ENCODE measurements at regions not wholly inside any gene's neighbourhood (a gene's known extent, or its start where the extent isn't known, plus 50 kb on each side); places are given as distances from the start of the nearest gene placed in this dataset.
"Not testable (repeated sequence)": the region's sequence is repeated elsewhere in the genome, so short reads cannot be mapped to it uniquely, and the experiment has no call there.

DNA sequence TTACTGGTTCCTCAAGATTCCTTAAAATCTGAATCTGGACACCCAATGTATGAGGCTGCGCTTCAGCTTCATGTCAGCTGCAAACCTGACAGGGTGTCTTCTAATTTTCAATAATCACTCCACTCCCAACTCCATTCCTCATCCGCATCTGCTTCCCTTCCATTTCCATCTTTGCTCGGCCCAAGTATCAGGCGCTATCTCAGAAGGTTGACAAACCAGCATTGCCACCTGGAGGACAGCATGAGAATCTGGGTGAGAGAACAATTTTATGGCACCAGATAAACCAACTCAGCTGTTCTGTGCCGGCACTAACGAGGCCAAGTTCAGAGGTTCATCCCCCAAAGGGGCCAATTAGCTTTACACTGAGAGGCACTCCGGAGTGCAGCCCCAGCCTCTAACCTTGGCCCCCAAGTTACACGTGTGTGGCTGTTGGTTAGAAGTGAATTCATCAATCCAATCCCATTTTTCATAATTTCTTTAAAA is 79.1 kb upstream of the LMO2 start:
- DNase-seq = no peak

DNA sequence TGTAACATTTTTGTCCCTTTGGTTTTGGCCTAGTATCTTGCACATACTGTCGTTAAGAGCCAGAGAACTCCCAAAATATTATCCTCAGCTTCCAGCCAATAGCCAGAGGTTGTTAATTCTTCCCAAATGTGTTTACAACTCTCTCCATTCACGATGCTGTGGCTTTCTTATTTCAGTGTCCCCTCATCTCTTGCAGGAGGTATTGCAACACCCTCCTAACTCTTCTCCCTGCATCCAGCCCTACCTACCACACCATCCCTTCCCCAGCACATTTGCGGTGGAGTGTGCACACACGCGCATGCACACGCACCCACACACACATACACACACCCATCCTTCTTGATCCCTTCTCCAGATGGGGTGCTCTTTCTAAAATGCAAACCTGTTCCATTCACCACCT is 75.6 kb upstream of the LMO2 start:
- DNase-seq = no peak

DNA sequence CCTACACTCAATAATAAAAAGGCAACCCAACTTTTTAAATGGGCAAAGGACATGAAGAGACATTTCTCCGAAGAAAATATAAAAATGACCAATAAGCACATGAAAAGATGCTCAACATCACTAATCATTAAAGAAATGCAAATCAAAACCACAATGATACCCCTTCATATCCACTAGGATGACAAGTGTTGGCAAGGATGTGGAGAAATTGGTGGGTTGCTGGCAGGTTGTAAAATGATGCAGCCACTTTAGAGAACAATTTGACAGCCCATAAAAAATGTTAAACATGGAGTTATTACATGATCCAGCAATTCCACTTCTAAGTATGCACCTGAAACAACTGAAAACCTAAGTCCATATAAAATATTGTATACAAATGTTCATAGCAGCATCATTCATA is 73.2 kb upstream of the LMO2 start:
- DNase-seq = no peak

DNA sequence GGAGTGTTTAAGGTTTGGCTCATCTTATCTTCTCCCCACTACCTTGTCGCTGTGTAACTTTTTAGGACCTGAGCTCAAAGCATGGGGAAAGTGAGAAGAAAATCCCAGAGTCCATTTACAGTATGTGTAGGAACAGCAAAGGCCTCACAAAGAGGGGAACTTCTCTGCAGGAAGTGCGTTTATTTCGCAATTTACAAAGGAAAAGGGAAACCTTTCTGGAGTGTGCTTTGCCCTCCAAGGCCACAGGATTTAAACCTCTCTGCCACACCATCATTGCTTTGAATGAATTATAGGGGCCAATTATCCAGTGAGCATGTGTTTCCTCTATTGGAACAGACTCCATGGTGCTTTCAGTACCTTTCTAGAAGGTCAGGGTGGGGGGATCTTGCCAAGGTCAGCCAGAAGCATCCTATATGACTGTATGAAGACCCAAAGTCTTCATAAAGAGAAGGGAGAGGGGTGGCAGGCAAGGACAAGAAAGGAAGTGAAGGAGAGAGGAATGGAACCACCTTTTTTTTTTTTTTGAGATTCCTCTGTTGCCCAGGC is 68.1 kb upstream of the LMO2 start:
- DNase-seq = no peak

DNA sequence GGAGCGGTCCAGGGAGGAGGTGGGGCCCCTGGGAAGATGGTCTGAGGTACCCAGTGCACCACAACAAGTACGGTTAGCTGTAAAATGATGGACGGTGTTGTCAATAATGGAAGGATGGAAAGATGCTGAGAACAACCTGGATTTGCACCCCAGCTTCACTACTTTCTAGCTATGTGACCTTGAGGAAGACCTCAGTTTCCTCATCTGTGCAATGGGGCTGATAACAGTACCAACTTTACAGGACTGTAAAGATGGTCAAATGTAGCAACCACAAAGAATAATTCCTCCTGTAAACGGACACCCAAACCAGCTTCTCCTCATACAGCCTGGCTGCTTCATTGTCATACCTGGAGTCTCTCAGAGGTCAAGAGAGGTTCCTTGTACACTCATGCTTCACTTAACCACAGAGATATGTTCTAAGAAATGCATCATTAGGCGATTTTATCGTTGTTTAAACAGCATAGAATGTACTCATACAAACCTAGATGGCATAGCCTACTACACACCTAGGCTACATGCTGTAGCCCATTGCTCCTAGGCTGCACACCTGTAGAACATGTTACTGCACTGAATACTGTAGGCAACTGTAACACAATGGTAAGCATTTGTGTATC is 65.5 kb upstream of the LMO2 start:
- DNase-seq = no peak

DNA sequence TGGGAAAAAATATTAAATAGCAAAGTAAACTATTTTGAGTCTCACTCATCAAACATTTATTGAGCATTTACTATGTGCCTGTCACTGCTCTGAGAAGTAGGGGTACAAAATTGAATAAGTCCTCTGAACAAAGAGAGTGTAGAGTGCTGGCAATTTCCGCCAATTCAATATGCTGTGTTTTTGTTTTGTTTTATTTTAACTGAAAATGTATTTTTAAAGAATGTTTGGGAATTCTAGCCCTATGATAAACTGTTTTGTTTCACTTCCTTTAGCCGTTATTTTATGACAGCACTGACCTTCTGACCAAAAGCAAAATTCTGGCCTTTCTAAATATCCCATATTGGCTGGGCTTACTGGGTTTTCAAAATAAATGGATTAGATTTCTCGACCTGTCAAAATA is 64.7 kb upstream of the LMO2 start:
- no peak for DNase-seq

DNA sequence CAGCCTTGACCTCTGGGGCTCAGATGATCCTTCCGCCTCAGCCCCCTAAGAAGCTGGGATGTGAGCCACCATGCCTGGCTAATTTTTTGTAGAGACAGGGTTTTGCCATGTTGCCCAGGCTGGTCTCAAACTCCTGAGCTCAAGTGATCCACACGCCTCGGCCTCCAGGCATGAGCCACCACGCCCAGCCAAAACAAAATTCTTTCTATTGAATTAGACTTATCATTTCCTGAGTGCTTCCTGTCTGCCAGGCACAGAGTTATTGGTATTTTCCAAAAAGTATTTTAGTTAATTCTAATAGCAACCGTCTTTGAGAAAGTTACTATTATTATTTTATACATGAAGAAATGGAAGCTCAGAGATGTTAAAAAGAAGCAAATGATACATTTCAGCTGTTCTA is 61.4 kb upstream of the LMO2 start:
- no peak for DNase-seq

DNA sequence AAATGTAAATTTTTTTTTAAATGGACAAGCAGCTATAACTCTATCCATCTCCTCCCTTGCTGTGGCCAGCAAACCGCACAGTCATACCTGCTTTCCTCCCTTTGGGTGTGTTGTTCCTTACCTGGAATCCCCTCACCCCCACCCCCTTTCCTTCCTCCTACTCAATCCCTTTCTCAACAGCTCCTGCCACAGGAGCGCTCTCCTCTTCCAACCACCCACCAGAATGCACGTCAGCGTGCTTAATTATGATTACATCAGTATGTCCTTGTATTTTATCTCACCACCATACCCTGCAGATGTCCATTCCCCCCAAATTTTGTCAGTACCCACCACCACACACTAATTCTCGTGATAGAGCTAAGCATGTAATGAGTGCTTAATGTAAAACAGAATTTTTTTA is 60.9 kb upstream of the LMO2 start:
- no peak for DNase-seq

DNA sequence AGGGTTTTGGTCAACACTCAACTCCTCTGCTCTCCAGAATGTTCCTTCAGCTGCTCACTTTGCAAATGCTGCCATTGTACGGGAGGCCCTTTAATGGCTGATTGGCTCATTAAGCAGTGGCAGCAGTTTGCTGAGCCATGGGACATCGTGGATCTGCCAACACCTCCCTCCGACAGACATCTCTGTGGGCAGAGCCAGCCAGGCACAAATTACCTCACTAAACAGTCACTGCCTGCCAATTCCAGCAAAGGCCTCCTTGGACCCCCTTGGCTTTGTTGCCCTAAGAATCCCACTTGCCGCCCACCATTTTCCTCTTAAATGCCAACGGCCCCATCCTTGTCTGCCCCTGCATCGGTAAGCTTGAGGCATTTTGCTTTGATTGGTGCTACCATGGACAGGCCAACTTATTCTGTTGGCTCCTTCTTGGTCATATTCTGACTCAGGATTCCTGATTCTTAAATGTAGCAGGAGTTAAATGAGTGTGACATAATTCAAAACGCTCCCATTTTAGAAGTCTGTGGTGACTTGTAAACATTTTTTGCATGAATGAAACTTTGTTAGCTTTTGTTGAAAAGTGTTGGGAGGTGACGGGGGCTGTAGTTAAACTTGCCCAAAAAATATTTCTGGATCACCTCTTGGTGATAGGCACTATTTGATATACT is 57.5 kb upstream of the LMO2 start:
- DNase-seq = no peak

DNA sequence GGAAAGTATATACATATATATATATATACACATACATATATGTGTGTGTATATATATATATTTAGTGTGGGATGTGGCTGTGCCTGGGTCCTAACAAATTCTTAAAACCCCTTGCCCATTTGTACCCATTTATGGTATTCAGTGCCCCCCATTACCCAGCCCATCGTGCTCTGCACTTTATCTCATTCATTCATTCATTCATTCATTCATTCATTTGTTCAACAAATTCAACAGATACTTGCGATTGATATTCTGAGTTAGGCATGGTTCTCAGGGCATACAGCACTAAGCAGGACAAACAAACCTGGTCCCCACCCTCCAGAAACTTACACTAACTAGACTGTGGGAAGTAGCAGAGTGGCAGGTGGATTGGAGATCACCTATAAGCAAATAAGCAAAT is 56.6 kb upstream of the LMO2 start:
- no peak for DNase-seq

DNA sequence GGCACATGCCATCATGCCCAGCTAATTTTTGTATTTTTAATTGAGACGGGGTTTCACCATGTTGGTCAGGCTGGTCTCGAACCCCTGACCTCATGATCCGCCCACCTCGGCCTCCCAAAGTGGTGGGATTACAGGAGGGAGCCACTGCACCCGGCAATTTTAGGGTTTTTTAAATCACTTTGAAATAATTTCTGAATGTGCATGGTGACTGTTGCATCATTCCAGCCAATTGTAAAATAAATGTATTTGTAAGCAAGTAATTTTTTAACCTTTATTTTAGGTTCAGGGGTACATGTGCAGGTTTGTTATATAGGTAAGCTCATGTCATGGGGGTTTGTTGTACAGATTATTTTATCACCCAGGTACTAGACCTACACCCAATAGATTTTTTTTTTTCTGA is 56.0 kb upstream of the LMO2 start:
- not testable (repeated sequence) for DNase-seq

DNA sequence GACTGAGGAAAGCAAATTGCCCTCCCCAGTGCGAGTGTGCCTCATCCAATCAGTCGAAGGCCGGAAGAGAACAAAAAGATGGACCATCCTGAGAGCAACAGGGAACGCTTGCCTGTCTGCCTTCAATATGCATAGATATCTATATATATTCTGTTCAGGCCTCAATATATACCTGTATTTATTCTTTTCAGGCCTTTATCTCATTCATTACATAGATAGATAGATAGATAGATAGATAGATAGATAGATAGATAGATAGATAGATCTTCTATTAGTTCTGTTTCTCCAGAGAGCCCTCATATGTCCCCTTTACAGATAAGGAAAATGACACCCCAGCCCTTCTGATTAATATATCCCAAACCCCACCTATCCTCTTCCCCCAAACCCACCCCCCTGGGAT is 55.1 kb upstream of the LMO2 start:
- DNase-seq = no peak

DNA sequence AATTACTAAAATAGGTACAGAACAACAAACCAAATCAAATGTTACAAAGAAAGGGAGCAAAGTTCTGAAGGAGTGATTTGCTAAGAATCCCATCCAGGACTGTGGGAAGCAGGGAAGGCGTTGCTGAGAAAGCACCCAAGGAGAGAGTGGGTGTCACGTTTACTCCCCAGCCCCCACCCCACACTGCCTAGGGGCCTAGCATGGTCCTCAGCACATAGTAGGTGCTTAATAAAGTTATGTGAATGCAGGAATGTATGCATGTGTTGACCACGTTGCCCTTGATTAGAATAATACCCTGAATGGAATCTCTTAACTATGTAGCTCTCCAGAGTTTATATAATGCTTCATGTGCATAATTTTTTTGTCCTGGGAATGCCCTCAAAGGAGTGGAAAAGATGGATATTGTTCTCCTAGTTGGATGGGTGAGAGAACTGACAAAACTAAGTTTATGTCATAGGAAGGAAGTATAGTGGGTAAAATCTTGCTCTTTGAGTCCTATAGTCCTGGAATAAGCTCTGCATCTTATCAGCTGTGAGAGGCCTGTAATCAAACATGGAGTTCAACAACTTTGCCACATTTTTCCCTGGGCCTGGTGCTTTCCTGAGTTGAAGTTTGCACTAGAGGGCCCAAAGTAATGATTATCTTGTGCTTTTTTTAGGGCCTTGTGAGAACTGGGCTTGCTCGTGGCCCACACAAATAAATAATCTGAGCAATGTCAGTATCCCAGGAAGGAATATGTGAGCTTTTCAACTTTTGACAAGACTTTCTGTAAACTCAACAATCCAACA is 53.8 kb upstream of the LMO2 start:
- DNase-seq = no peak

DNA sequence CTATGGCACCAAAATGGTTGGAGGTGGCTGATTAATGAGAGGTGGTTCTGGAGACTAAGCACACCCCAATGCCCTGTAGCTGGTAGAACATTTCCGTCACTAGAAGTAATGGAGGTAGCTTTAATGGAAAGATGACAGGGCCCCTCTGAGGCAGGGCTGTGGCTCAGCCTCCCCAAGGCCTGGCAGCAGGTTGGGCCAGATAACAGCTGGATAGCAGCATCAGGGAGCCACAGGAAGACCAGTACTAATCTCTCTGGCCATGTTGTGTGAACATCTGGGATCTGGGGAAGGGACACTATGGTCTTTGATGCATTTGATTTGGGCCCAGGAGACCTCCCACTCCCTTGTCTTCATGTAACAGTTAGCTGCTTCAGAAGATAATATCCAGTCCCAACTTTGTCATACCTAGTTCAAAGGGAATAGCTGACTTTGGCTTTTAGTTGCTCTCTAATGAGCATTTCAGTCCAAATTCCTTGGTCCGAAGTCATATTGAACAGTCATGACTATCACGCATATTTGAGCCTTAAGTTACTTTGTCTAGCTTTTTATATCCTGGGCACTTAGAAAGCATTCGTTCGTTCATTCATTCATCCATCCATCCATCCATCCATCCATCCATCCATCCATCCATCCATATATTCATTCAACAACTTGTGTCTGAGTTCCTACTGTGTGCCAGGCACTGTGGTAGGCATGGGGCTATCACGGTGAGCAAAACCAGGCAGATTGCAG is 53.0 kb upstream of the LMO2 start:
- no peak for DNase-seq

DNA sequence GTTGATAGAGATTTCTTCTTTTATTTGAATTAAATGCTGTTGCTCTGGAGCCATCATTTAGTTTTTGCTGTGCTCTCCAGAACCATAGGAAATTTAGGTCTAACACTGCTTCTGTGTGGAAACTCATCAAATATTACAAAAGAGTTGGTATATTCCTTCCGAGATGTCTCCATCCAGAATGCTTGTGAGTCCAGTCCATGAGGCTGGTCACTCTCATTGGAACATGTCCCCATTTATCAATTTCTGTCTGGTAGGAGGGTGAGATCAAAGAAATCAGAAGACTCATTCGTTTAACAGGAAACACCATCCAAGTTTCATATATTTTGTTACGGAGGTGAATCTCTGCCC is 52.4 kb upstream of the LMO2 start:
- no peak for DNase-seq

DNA sequence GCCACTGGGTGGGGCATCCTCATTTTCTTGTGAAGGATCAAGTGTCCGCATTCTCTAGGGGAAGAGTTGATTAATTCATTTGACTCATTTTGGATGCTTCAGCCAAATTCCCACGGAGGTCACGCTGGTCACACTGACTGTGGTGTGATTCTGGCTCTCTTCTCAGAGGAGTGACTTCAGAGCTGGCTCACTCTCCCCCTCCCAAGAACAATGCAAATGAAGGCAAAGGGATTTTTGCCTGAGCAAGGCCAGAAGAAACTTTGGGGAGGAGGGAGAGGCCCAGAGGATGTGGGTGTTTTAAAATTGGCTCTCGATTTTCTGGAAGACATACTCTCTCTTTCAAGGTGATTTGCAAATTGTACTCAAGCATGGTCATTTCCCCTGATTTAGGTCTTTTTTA is 51.1 kb upstream of the LMO2 start:
- no peak for DNase-seq

DNA sequence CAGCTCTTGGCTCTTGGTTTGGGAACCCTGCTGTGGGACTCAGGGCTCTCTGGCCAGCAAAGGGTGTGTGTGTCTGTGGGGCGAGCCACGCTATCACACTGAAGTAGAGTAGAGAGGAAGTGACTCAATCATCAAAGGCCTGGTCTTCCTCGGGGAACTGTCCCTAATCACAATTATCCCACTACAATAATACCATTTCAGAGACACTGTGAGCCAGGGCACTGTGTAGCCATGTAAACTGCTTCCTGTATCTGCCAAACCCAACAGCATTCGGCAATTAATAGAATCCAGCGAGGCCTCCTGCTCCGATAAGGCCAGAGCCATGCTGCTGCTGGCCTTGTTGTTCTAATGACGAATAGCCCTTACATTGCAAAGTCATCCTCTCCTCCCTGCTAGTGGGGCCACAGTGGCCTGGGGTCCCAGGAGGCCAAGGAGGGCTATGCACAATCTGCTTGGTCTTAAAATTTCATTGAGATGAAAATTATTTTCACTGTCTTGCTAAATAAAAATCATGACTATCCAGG is 49.8 kb upstream of the LMO2 start:
- DNase-seq = no peak

All from activated CD4-positive, alpha-beta T cell treated with anti-CD3 and anti-CD28 coated beads for 1 hour (primary cell).